NT2/D1 (cell line): ENCODE measurements at regions not wholly inside any gene's neighbourhood (a gene's known extent, or its start where the extent isn't known, plus 50 kb on each side); places are given as distances from the start of the nearest gene placed in this dataset.

Experiments
- SUZ12 ChIP-seq: IDR thresholded peaks from 2 replicates; pipeline ENCODE4 v1.6.1; 2011; ENCODE audit not compliant: insufficient read length, insufficient read depth; ENCODE audit errors: extremely low read depth
- YY1 ChIP-seq: IDR thresholded peaks from 2 replicates; pipeline ENCODE4 v1.6.1; 2011; ENCODE audit not compliant: insufficient read length, insufficient read depth
- ZNF274 ChIP-seq: IDR thresholded peaks from 2 replicates; pipeline ENCODE4 v1.6.1; 2011; ENCODE audit warnings: mild to moderate bottlenecking, low read depth, low read length

GRCh38 chr4:159652871-159653270 is 550.0 kb downstream of the RAPGEF2 start:
- TF ChIP-seq ZNF274 (no peak), SUZ12 (no peak), YY1 (no peak)
